ENCODE measurements at regions not wholly inside any gene's neighbourhood (a gene's known extent, or its start where the extent isn't known, plus 50 kb on each side); places are given as distances from the start of the nearest gene placed in this dataset.
A peak's percentile ranks its signal among the peaks of the same experiment; 100 is the strongest.

DNA sequence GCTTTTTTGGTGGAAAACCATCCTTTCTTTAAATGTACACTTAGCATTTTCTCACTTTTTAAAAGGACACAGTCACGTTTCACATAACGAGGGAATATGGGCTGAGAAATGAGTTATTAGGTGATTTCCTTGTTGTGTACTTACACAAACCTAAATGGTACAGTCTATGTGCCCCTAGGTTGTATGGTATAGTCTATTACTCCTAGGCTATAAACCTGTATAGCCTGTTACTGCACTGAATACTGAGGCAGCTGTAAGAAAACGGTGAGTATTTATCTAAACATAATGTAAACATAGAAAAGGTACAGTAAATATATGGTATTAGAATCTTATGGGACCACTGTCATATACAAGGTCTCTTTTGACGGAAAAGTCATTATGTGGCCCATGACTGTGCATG, 913.5 kb upstream of the GHITM start:
- no peaks in the 10 kb centered on the region for H3K36me3 ChIP-seq (ENCODE audit: control insufficient read depth in 5 of 5, insufficient read depth in 5 of 5, low read length in 5 of 5)
- H3K27ac ChIP-seq (ENCODE audit: low read depth, low read length), result no peak overlapping the region
- H3K4me3 ChIP-seq (ENCODE audit: low read depth in 1 of 5, low read length in 5 of 5), result no peak overlapping the region
- H3K4me1 ChIP-seq (ENCODE audit: control insufficient read depth in 5 of 5, insufficient read depth in 5 of 5, low read length in 5 of 5), result no peaks in the 10 kb centered on the region
- no peaks in the 10 kb centered on the region for H3K27me3 ChIP-seq (ENCODE audit: control insufficient read depth in 5 of 5, insufficient read depth in 4 of 5, low read length in 5 of 5)
- no peaks in the 10 kb centered on the region for H3K9me3 ChIP-seq (ENCODE audit: control insufficient read depth in 5 of 5, low read length in 5 of 5)
- no peak overlapping the region for H3K9ac ChIP-seq (ENCODE audit: low read length in 5 of 5)

DNA sequence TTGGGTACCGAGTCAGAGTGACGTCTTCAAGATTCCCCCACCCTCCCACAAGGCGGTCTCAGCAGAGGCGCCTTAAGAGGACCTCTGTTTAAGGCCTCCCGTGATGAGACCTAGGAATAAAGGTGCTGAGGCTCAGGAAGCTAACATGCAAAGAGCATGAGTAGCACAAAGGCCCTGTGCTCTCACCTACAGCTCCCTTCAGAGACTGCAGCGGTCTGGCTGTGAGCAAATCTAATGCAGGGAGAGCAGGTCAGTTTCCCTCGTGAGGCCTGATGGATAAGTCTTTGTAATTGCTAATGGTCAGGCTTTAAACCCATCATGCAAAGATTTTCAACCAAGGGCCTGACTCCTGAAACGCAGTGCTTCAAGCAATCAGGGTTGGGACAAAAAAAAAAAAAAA, 909.3 kb upstream of the GHITM start:
- Histone ChIP-seq H3K9me3 (ENCODE audit: control insufficient read depth in 5 of 5, low read length in 5 of 5) (no peaks in the 10 kb centered on the region), H3K4me3 (ENCODE audit: low read depth in 1 of 5, low read length in 5 of 5) (no peak overlapping the region), H3K9ac (ENCODE audit: low read length in 5 of 5) (no peak overlapping the region), H3K36me3 (ENCODE audit: control insufficient read depth in 5 of 5, insufficient read depth in 5 of 5, low read length in 5 of 5) (no peaks in the 10 kb centered on the region), H3K27me3 (ENCODE audit: control insufficient read depth in 5 of 5, insufficient read depth in 4 of 5, low read length in 5 of 5) (no peaks in the 10 kb centered on the region), H3K4me1 (ENCODE audit: control insufficient read depth in 5 of 5, insufficient read depth in 5 of 5, low read length in 5 of 5) (no peaks in the 10 kb centered on the region), H3K27ac (ENCODE audit: low read depth, low read length) (no peak overlapping the region)

DNA sequence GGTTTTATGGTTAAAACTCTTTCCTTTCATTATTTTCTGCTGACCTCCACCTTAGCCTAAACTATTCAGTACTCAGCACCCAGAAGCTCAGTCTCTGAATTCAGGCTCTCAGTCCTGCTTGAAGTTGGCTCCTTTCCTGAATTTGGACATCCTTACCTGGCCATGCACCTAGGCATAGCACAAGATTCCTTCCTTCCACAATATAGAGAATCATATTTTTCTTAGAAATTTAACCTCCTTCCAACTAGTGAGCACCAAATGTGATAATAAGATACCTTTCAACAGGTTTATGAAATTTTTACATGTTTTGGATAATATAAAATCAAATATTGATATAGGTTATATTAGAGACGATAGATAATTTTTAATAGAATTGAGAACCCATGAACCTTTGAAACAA, 905.6 kb upstream of the GHITM start:
- H3K4me3 ChIP-seq (ENCODE audit: low read depth in 1 of 5, low read length in 5 of 5), result no peak overlapping the region
- no peaks in the 10 kb centered on the region for H3K36me3 ChIP-seq (ENCODE audit: control insufficient read depth in 5 of 5, insufficient read depth in 5 of 5, low read length in 5 of 5)
- no peaks in the 10 kb centered on the region for H3K27me3 ChIP-seq (ENCODE audit: control insufficient read depth in 5 of 5, insufficient read depth in 4 of 5, low read length in 5 of 5)
- no peak overlapping the region for H3K9ac ChIP-seq (ENCODE audit: low read length in 5 of 5)
- no peak overlapping the region for H3K27ac ChIP-seq (ENCODE audit: low read depth, low read length)
- H3K4me1 ChIP-seq (ENCODE audit: control insufficient read depth in 5 of 5, insufficient read depth in 5 of 5, low read length in 5 of 5), result no peaks in the 10 kb centered on the region
- H3K9me3 ChIP-seq (ENCODE audit: control insufficient read depth in 5 of 5, low read length in 5 of 5), result no peaks in the 10 kb centered on the region

DNA sequence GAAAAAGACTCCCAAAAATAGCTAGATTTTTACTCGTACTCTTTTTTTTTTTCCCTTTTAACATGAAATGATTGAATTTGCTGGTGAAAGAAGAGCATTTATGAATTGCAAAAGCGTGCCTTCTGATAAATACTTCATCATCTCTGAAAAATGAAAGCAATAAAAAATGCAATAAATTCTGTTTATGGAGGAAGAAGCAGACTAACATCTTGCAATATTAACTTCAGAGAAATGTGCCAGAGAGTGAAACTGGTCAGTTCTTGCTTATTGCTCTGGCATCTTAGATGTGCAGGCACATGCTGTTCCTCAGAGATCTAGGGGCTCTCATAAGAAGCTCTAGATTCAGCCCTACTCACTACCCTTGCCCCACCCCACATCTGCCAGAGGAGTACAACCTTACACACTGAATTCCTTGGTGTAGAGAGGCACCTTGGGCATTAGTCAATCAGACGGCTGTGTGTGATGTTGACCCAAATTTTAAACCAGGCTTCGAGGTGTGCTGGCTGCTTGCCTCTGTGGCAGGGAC, 891.1 kb upstream of the GHITM start:
- H3K27me3 ChIP-seq (ENCODE audit: control insufficient read depth in 5 of 5, insufficient read depth in 4 of 5, low read length in 5 of 5), result no peaks in the 10 kb centered on the region

DNA sequence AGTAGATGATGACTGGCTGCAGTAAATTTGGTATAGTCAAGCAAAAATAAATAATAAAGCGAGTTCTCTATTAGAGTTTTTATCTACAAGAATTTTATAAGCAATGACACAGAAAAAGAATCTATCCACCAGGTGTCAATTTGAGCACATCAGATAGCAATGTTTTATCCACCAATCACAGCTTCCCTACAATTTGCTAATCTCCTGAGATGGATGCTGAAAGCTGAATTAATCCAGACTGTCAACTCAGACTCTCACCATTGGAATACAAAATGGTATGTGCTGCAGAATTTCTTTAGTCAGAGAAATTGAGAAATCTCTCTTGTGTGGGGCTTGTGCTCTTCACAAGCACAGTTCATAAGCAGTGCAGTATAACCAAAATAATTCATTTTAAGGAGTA, 888.9 kb upstream of the GHITM start:
- Histone ChIP-seq H3K36me3 (ENCODE audit: control insufficient read depth in 5 of 5, insufficient read depth in 5 of 5, low read length in 5 of 5) (no peaks in the 10 kb centered on the region), H3K9me3 (ENCODE audit: control insufficient read depth in 5 of 5, low read length in 5 of 5) (peaks cover 0 to 23% (median 17%) of the 10 kb centered on the region in 5 donors), H3K27ac (ENCODE audit: low read depth, low read length) (no peak overlapping the region), H3K4me3 (ENCODE audit: low read depth in 1 of 5, low read length in 5 of 5) (no peak overlapping the region), H3K9ac (ENCODE audit: low read length in 5 of 5) (no peak overlapping the region), H3K4me1 (ENCODE audit: control insufficient read depth in 5 of 5, insufficient read depth in 5 of 5, low read length in 5 of 5) (peaks cover 0 to 4% (median 0%) of the 10 kb centered on the region in 5 donors), H3K27me3 (ENCODE audit: control insufficient read depth in 5 of 5, insufficient read depth in 4 of 5, low read length in 5 of 5) (no peaks in the 10 kb centered on the region)

More for the DNA sequence above, 891.1 kb upstream of the GHITM start:
- H3K4me3 ChIP-seq (ENCODE audit: low read depth in 1 of 5, low read length in 5 of 5), result no peak overlapping the region
- no peak overlapping the region for H3K9ac ChIP-seq (ENCODE audit: low read length in 5 of 5)
- H3K27ac ChIP-seq (ENCODE audit: low read depth, low read length), result no peak overlapping the region
- H3K36me3 ChIP-seq (ENCODE audit: control insufficient read depth in 5 of 5, insufficient read depth in 5 of 5, low read length in 5 of 5), result no peaks in the 10 kb centered on the region
- H3K9me3 ChIP-seq (ENCODE audit: control insufficient read depth in 5 of 5, low read length in 5 of 5), result peaks cover 0 to 10% (median 8%) of the 10 kb centered on the region in 5 donors
- H3K4me1 ChIP-seq (ENCODE audit: control insufficient read depth in 5 of 5, insufficient read depth in 5 of 5, low read length in 5 of 5), result peaks cover 0 to 4% (median 0%) of the 10 kb centered on the region in 5 donors

DNA sequence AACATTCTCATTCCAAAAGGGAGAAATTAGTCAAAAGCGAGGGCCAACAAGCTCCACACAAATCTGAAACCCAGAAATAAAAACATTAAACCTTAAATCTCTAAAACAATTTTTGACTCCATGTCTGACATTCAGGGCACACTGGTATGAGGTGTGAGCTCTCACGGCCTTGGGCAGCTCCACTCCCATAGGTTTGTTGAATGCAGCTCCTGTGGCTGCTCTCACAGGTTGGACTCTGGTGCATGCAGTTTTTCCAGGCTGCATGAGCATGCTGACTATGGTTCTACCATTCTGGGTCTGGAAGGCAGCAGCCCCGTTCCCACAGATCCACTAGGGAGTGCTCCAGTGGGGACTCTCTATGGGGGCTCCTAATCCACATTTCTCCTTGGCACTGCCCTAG, 887.1 kb upstream of the GHITM start:
- H3K9me3 ChIP-seq (ENCODE audit: control insufficient read depth in 5 of 5, low read length in 5 of 5), result peaks cover 0 to 23% (median 17%) of the 10 kb centered on the region in 5 donors
- H3K27me3 ChIP-seq (ENCODE audit: control insufficient read depth in 5 of 5, insufficient read depth in 4 of 5, low read length in 5 of 5), result no peaks in the 10 kb centered on the region
- peaks cover 0 to 4% (median 0%) of the 10 kb centered on the region in 5 donors for H3K4me1 ChIP-seq (ENCODE audit: control insufficient read depth in 5 of 5, insufficient read depth in 5 of 5, low read length in 5 of 5)
- H3K27ac ChIP-seq (ENCODE audit: low read depth, low read length), result no peak overlapping the region
- no peak overlapping the region for H3K4me3 ChIP-seq (ENCODE audit: low read depth in 1 of 5, low read length in 5 of 5)
- H3K36me3 ChIP-seq (ENCODE audit: control insufficient read depth in 5 of 5, insufficient read depth in 5 of 5, low read length in 5 of 5), result no peaks in the 10 kb centered on the region
- no peak overlapping the region for H3K9ac ChIP-seq (ENCODE audit: low read length in 5 of 5)

DNA sequence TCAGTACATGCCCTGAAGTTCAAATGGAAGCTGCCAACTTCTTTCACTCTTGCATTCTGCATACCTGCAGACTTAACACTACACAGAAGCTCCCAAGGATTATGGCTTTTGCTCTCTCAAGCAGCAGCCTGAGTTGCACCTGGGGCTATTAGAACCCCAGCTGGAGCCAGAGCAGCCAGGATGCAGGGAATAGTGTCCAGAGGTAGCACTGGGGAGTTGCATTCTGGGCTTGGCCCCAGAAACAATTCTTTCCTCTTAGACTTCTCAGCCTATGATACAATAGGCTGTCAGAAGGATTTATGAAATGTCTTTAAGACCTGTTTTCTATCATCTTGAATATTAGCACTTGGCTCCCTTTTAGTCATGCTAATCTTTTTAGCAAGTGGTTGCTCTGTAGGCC, 886.7 kb upstream of the GHITM start:
- H3K9ac ChIP-seq (ENCODE audit: low read length in 5 of 5), result no peak overlapping the region
- H3K4me1 ChIP-seq (ENCODE audit: control insufficient read depth in 5 of 5, insufficient read depth in 5 of 5, low read length in 5 of 5), result peaks cover 0 to 4% (median 0%) of the 10 kb centered on the region in 5 donors
- H3K36me3 ChIP-seq (ENCODE audit: control insufficient read depth in 5 of 5, insufficient read depth in 5 of 5, low read length in 5 of 5), result no peaks in the 10 kb centered on the region
- no peak overlapping the region for H3K27ac ChIP-seq (ENCODE audit: low read depth, low read length)
- peaks cover 0 to 23% (median 17%) of the 10 kb centered on the region in 5 donors for H3K9me3 ChIP-seq (ENCODE audit: control insufficient read depth in 5 of 5, low read length in 5 of 5)
- H3K4me3 ChIP-seq (ENCODE audit: low read depth in 1 of 5, low read length in 5 of 5), result no peak overlapping the region
- H3K27me3 ChIP-seq (ENCODE audit: control insufficient read depth in 5 of 5, insufficient read depth in 4 of 5, low read length in 5 of 5), result no peaks in the 10 kb centered on the region

DNA sequence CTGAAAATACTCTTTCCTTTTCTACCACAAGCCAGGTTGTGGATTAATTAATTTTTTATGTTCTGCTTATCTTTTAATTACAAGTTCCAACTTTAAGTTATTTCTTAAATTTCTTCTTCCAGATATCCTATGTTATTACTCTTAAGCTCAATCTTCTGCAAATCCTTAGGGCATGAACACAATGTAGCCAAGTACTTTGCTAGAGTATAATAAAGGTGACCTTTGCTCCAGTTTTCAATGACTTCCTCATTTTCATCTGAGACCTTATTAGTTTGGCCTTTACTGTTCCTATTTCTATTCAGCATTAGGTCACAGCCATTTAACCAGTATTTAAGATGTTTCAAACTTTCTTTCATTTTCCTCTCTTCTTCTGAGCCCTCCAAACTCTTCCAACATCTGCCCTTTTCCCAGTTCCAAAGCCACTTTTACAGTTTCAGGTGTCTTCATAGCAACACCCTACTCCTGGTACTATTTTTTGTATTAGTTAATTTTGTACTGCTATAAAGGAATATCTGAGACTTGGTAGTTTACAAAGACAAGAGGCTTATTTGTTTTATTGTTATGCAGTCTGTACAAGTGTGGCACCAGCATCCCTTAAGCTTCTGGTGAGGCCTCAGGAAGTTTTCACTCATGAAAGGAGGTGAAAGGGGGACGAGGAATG, 886.2 kb upstream of the GHITM start:
- Histone ChIP-seq H3K9me3 (ENCODE audit: control insufficient read depth in 5 of 5, low read length in 5 of 5) (peaks cover 0 to 23% (median 17%) of the 10 kb centered on the region in 5 donors), H3K9ac (ENCODE audit: low read length in 5 of 5) (no peak overlapping the region), H3K4me1 (ENCODE audit: control insufficient read depth in 5 of 5, insufficient read depth in 5 of 5, low read length in 5 of 5) (peaks cover 0 to 4% (median 0%) of the 10 kb centered on the region in 5 donors), H3K36me3 (ENCODE audit: control insufficient read depth in 5 of 5, insufficient read depth in 5 of 5, low read length in 5 of 5) (no peaks in the 10 kb centered on the region), H3K27me3 (ENCODE audit: control insufficient read depth in 5 of 5, insufficient read depth in 4 of 5, low read length in 5 of 5) (no peaks in the 10 kb centered on the region), H3K4me3 (ENCODE audit: low read depth in 1 of 5, low read length in 5 of 5) (peak overlapping the region in 1 of 5 donors; percentile 19), H3K27ac (ENCODE audit: low read depth, low read length) (no peak overlapping the region)

DNA sequence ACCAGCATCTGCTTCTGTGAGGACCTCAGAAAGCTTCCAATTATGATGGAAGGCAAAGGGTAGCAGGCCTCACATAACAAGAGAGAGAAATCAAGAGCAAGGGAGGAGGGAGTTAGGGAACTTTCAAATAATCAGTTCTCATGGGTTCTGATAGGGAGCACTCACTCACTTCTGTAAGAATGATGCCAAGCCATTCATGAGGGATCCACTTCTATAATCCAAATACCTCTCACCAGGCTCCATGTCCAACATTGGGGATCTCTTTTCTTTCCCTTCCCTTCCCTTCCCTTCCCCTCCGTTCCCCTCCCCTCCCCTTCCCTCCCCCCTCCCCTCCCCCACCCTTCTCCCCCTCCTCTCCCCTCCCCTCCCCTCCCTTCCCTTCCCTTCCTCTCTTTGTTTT, 884.6 kb upstream of the GHITM start:
- Histone ChIP-seq H3K4me1 (ENCODE audit: control insufficient read depth in 5 of 5, insufficient read depth in 5 of 5, low read length in 5 of 5) (no peaks in the 10 kb centered on the region), H3K9me3 (ENCODE audit: control insufficient read depth in 5 of 5, low read length in 5 of 5) (peaks cover 0 to 31% (median 17%) of the 10 kb centered on the region in 5 donors), H3K9ac (ENCODE audit: low read length in 5 of 5) (no peak overlapping the region), H3K36me3 (ENCODE audit: control insufficient read depth in 5 of 5, insufficient read depth in 5 of 5, low read length in 5 of 5) (no peaks in the 10 kb centered on the region), H3K27ac (ENCODE audit: low read depth, low read length) (no peak overlapping the region), H3K4me3 (ENCODE audit: low read depth in 1 of 5, low read length in 5 of 5) (no peak overlapping the region), H3K27me3 (ENCODE audit: control insufficient read depth in 5 of 5, insufficient read depth in 4 of 5, low read length in 5 of 5) (no peaks in the 10 kb centered on the region)

DNA sequence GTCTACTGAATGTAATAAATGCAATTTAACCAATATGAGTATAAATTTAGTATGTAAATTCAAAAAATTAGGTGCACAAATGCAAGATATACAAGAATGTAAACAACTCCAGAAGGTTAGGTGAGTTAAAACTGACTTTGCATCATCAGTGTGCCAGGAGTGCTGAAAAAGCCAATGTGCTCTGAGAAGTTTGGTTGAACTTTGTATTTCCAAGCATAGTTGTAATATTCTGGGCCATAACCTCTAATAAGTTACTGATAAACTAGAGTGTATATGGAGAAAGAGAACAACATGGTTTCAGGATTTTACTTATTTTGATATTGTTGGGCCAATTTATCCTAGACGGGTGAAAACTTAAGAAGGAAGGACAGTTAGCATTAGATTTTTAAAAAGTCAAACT, 876.9 kb upstream of the GHITM start:
- no peak overlapping the region for H3K9ac ChIP-seq (ENCODE audit: low read length in 5 of 5)
- no peaks in the 10 kb centered on the region for H3K4me1 ChIP-seq (ENCODE audit: control insufficient read depth in 5 of 5, insufficient read depth in 5 of 5, low read length in 5 of 5)
- H3K36me3 ChIP-seq (ENCODE audit: control insufficient read depth in 5 of 5, insufficient read depth in 5 of 5, low read length in 5 of 5), result no peaks in the 10 kb centered on the region
- H3K4me3 ChIP-seq (ENCODE audit: low read depth in 1 of 5, low read length in 5 of 5), result no peak overlapping the region
- H3K27me3 ChIP-seq (ENCODE audit: control insufficient read depth in 5 of 5, insufficient read depth in 4 of 5, low read length in 5 of 5), result no peaks in the 10 kb centered on the region
- H3K9me3 ChIP-seq (ENCODE audit: control insufficient read depth in 5 of 5, low read length in 5 of 5), result peaks cover 0 to 11% (median 4%) of the 10 kb centered on the region in 5 donors
- H3K27ac ChIP-seq (ENCODE audit: low read depth, low read length), result no peak overlapping the region

Data from subcutaneous abdominal adipose tissue (tissue), 5 donors.